ENCODE measurements at regions not wholly inside any gene's neighbourhood (a gene's known extent, or its start where the extent isn't known, plus 50 kb on each side); places are given as distances from the start of the nearest gene placed in this dataset.

- Histone ChIP-seq H3K4me1 (ENCODE audit: control insufficient read depth in 1 of 2, insufficient read depth in 2 of 2, low read length in 2 of 2) (no peaks in the 10 kb centered on the region), H3K9me3 (ENCODE audit: control insufficient read depth in 1 of 2, low read length in 2 of 2) (no peaks in the 10 kb centered on the region), H3K4me3 (ENCODE audit: low read depth in 1 of 2, low read length in 2 of 2) (no peak overlapping the region), H3K27me3 (ENCODE audit: control insufficient read depth in 1 of 2, insufficient read depth in 2 of 2, low read length in 2 of 2) (no peaks in the 10 kb centered on the region), H3K9ac (ENCODE audit: low read depth in 1 of 2, low read length in 2 of 2) (no peak overlapping the region), H3K27ac (ENCODE audit: low read depth, low read length) (no peak overlapping the region), H3K36me3 (ENCODE audit: control insufficient read depth in 1 of 2, insufficient read depth in 2 of 2, low read length in 2 of 2) (no peaks in the 10 kb centered on the region)
Observed at GRCh38 chr4:107402291-107402690, 317.7 kb downstream of the PAPSS1 start.

DNA sequence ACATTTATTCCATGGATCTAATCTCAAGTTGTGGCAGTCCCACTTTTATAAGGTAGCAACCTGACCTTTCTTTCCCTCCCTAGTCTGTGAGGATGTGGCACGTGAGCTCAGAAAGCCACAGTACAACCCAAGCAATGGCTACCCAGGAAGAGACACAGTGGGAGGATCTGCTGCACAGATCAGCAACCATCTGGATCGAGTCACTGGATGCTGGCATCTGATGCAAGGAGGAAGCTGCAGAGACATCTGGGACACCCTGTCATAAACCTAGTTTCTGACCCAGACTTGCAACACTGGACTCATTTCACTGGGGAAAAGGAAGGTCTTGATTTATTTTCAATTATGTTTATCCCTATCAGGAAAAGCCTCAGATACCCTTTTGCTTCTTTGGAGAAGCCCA is 327.1 kb downstream of the PAPSS1 start:
- Histone ChIP-seq H3K4me1 (ENCODE audit: control insufficient read depth in 1 of 2, insufficient read depth in 2 of 2, low read length in 2 of 2) (no peaks in the 10 kb centered on the region), H3K36me3 (ENCODE audit: control insufficient read depth in 1 of 2, insufficient read depth in 2 of 2, low read length in 2 of 2) (no peaks in the 10 kb centered on the region), H3K27me3 (ENCODE audit: control insufficient read depth in 1 of 2, insufficient read depth in 2 of 2, low read length in 2 of 2) (no peaks in the 10 kb centered on the region), H3K9me3 (ENCODE audit: control insufficient read depth in 1 of 2, low read length in 2 of 2) (no peaks in the 10 kb centered on the region), H3K9ac (ENCODE audit: low read depth in 1 of 2, low read length in 2 of 2) (no peak overlapping the region), H3K27ac (ENCODE audit: low read depth, low read length) (no peak overlapping the region), H3K4me3 (ENCODE audit: low read depth in 1 of 2, low read length in 2 of 2) (no peak overlapping the region)

GRCh38 chr4:107392380-107392779 is 327.7 kb downstream of the PAPSS1 start:
- H3K9me3 ChIP-seq (ENCODE audit: control insufficient read depth in 1 of 2, low read length in 2 of 2), result no peaks in the 10 kb centered on the region
- H3K4me1 ChIP-seq (ENCODE audit: control insufficient read depth in 1 of 2, insufficient read depth in 2 of 2, low read length in 2 of 2), result no peaks in the 10 kb centered on the region
- no peaks in the 10 kb centered on the region for H3K36me3 ChIP-seq (ENCODE audit: control insufficient read depth in 1 of 2, insufficient read depth in 2 of 2, low read length in 2 of 2)
- H3K27ac ChIP-seq (ENCODE audit: low read depth, low read length), result no peak overlapping the region
- no peak overlapping the region for H3K4me3 ChIP-seq (ENCODE audit: low read depth in 1 of 2, low read length in 2 of 2)
- no peaks in the 10 kb centered on the region for H3K27me3 ChIP-seq (ENCODE audit: control insufficient read depth in 1 of 2, insufficient read depth in 2 of 2, low read length in 2 of 2)
- no peak overlapping the region for H3K9ac ChIP-seq (ENCODE audit: low read depth in 1 of 2, low read length in 2 of 2)

DNA sequence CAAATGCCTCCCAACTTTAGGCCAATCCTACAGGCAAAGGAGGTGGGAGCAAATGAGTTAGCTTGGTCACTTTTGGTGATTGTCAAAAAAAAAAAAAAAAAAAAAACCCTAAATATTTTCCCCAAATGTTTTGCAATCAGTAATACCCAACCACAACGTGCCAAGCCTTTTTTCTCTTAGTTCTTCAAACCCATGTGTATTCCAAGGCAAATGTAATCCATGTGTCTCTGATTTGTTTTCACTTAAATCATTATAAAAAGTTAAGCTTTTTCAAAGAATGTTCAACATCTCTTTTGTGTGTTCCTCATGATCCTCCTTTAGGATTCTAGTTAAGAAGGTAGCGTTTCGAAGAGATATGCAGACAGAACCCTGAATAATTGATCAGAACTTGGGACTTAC is 328.4 kb downstream of the PAPSS1 start:
- no peaks in the 10 kb centered on the region for H3K9me3 ChIP-seq (ENCODE audit: control insufficient read depth in 1 of 2, low read length in 2 of 2)
- no peaks in the 10 kb centered on the region for H3K36me3 ChIP-seq (ENCODE audit: control insufficient read depth in 1 of 2, insufficient read depth in 2 of 2, low read length in 2 of 2)
- H3K4me3 ChIP-seq (ENCODE audit: low read depth in 1 of 2, low read length in 2 of 2), result no peak overlapping the region
- H3K27me3 ChIP-seq (ENCODE audit: control insufficient read depth in 1 of 2, insufficient read depth in 2 of 2, low read length in 2 of 2), result no peaks in the 10 kb centered on the region
- H3K27ac ChIP-seq (ENCODE audit: low read depth, low read length), result no peak overlapping the region
- H3K4me1 ChIP-seq (ENCODE audit: control insufficient read depth in 1 of 2, insufficient read depth in 2 of 2, low read length in 2 of 2), result no peaks in the 10 kb centered on the region
- H3K9ac ChIP-seq (ENCODE audit: low read depth in 1 of 2, low read length in 2 of 2), result no peak overlapping the region

DNA sequence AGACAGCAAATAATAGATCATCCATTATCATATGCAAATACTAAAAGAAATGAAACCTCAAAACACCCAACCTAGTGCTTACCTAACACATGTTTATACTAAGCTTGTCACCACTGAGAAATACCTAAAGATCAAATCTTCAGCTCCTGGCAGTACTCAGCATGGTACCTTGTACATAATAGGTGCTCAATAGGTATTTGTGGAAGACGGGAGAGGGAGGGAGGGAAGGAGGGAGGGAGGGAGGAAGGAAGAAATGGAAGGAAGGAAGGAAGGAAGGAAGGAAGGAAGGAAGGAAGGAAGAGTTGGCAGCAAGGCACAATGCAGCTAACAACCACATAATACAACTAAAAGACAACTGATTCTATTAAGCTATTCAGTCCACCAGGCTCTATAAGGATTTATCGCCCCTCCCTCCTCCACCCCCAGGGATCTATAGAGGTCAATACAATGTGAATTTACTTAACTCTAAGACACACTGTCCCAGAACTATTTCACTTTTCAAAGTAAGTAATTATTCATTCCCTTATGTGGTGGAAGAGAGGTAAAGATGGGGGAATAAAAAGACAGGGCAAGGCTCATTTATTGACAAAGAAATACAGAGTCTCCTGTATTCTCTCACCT is 328.9 kb downstream of the PAPSS1 start:
- Histone ChIP-seq H3K9me3 (ENCODE audit: control insufficient read depth in 1 of 2, low read length in 2 of 2) (no peaks in the 10 kb centered on the region), H3K4me3 (ENCODE audit: low read depth in 1 of 2, low read length in 2 of 2) (no peak overlapping the region), H3K4me1 (ENCODE audit: control insufficient read depth in 1 of 2, insufficient read depth in 2 of 2, low read length in 2 of 2) (no peaks in the 10 kb centered on the region), H3K9ac (ENCODE audit: low read depth in 1 of 2, low read length in 2 of 2) (no peak overlapping the region), H3K36me3 (ENCODE audit: control insufficient read depth in 1 of 2, insufficient read depth in 2 of 2, low read length in 2 of 2) (no peaks in the 10 kb centered on the region), H3K27me3 (ENCODE audit: control insufficient read depth in 1 of 2, insufficient read depth in 2 of 2, low read length in 2 of 2) (no peaks in the 10 kb centered on the region), H3K27ac (ENCODE audit: low read depth, low read length) (no peak overlapping the region)

DNA sequence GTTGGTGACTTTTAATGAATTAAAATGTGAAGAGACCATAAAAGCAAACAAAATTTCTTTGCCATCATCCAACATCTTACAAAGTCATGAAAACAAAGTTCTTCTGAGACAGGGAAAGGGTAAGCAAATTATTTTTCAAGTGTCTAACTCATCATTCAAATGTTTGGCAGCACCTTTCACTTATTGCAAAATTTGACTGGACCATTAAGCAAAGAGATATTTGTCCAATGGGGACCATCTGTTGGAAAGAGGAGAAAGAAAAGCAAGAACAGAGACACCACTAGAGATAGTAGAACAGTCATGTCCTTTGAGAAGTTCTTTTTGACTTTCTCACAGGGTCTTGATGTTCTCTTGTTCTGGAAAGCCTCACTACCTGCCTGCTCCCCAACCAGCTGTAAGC is 330.1 kb downstream of the PAPSS1 start:
- Histone ChIP-seq H3K36me3 (ENCODE audit: control insufficient read depth in 1 of 2, insufficient read depth in 2 of 2, low read length in 2 of 2) (no peaks in the 10 kb centered on the region), H3K27ac (ENCODE audit: low read depth, low read length) (no peak overlapping the region), H3K4me3 (ENCODE audit: low read depth in 1 of 2, low read length in 2 of 2) (no peak overlapping the region), H3K9me3 (ENCODE audit: control insufficient read depth in 1 of 2, low read length in 2 of 2) (no peaks in the 10 kb centered on the region), H3K4me1 (ENCODE audit: control insufficient read depth in 1 of 2, insufficient read depth in 2 of 2, low read length in 2 of 2) (no peaks in the 10 kb centered on the region), H3K9ac (ENCODE audit: low read depth in 1 of 2, low read length in 2 of 2) (no peak overlapping the region), H3K27me3 (ENCODE audit: control insufficient read depth in 1 of 2, insufficient read depth in 2 of 2, low read length in 2 of 2) (no peaks in the 10 kb centered on the region)

DNA sequence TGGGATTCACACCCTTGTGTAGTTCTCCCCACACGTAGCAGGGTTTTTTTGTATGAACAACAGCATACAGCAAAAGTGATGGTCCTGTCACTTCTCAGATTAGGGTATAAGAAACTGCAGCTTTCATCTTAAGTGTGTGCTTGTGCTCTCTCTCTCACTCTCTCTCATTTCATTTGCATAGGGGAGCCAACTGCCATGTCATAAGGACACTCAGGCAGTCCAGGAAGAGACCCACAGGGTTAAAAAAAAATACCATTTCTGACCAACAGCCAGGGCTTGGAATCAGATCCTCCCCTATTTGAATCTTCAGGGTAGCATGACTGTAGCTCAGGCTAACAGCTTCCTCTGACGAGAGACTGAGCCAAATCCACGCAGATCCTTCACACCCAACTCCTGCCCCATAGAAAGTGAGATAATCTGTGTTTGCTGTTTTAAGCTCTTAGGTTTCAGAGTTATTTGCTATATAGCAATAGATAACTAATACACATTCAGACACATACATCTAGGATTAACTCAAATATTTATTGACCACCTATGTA is 331.2 kb downstream of the PAPSS1 start:
- H3K36me3 ChIP-seq (ENCODE audit: control insufficient read depth in 1 of 2, insufficient read depth in 2 of 2, low read length in 2 of 2), result no peaks in the 10 kb centered on the region
- no peak overlapping the region for H3K4me3 ChIP-seq (ENCODE audit: low read depth in 1 of 2, low read length in 2 of 2)
- no peak overlapping the region for H3K9ac ChIP-seq (ENCODE audit: low read depth in 1 of 2, low read length in 2 of 2)
- no peaks in the 10 kb centered on the region for H3K4me1 ChIP-seq (ENCODE audit: control insufficient read depth in 1 of 2, insufficient read depth in 2 of 2, low read length in 2 of 2)
- H3K27ac ChIP-seq (ENCODE audit: low read depth, low read length), result no peak overlapping the region
- H3K9me3 ChIP-seq (ENCODE audit: control insufficient read depth in 1 of 2, low read length in 2 of 2), result no peaks in the 10 kb centered on the region
- no peaks in the 10 kb centered on the region for H3K27me3 ChIP-seq (ENCODE audit: control insufficient read depth in 1 of 2, insufficient read depth in 2 of 2, low read length in 2 of 2)

GRCh38 chr4:107380836-107381438 is 339.1 kb downstream of the PAPSS1 start:
- H3K27me3 ChIP-seq (ENCODE audit: control insufficient read depth in 1 of 2, insufficient read depth in 2 of 2, low read length in 2 of 2), result no peaks in the 10 kb centered on the region
- no peaks in the 10 kb centered on the region for H3K9me3 ChIP-seq (ENCODE audit: control insufficient read depth in 1 of 2, low read length in 2 of 2)
- no peak overlapping the region for H3K4me3 ChIP-seq (ENCODE audit: low read depth in 1 of 2, low read length in 2 of 2)
- no peak overlapping the region for H3K27ac ChIP-seq (ENCODE audit: low read depth, low read length)
- H3K36me3 ChIP-seq (ENCODE audit: control insufficient read depth in 1 of 2, insufficient read depth in 2 of 2, low read length in 2 of 2), result no peaks in the 10 kb centered on the region
- no peak overlapping the region for H3K9ac ChIP-seq (ENCODE audit: low read depth in 1 of 2, low read length in 2 of 2)
- H3K4me1 ChIP-seq (ENCODE audit: control insufficient read depth in 1 of 2, insufficient read depth in 2 of 2, low read length in 2 of 2), result no peaks in the 10 kb centered on the region

DNA sequence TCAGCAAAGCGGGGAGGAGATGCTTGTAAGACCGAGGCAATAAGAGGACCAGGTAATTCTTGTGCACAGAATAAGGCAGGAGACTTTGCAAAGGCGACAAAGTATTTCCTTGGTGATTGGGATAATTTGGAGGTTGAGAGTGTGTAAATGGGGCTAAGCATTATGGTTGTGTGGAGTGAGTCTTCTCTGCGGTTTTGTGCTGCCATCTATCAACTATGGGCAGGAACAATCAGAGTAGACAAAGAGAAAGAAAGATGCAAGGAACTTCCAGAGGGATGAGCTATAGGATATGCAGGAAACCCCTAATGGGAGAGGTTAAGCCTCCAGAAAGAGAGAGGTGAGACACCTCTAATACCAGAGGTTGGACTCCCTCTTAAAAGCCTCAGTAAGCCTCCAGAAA is 339.8 kb downstream of the PAPSS1 start:
- no peaks in the 10 kb centered on the region for H3K27me3 ChIP-seq (ENCODE audit: control insufficient read depth in 1 of 2, insufficient read depth in 2 of 2, low read length in 2 of 2)

GRCh38 chr4:107379054-107379869 is 340.8 kb downstream of the PAPSS1 start:
- no peak overlapping the region for H3K9ac ChIP-seq (ENCODE audit: low read depth in 1 of 2, low read length in 2 of 2)
- H3K4me1 ChIP-seq (ENCODE audit: control insufficient read depth in 1 of 2, insufficient read depth in 2 of 2, low read length in 2 of 2), result no peaks in the 10 kb centered on the region
- no peak overlapping the region for H3K27ac ChIP-seq (ENCODE audit: low read depth, low read length)
- H3K27me3 ChIP-seq (ENCODE audit: control insufficient read depth in 1 of 2, insufficient read depth in 2 of 2, low read length in 2 of 2), result no peaks in the 10 kb centered on the region
- H3K36me3 ChIP-seq (ENCODE audit: control insufficient read depth in 1 of 2, insufficient read depth in 2 of 2, low read length in 2 of 2), result no peaks in the 10 kb centered on the region
- H3K9me3 ChIP-seq (ENCODE audit: control insufficient read depth in 1 of 2, low read length in 2 of 2), result no peaks in the 10 kb centered on the region
- H3K4me3 ChIP-seq (ENCODE audit: low read depth in 1 of 2, low read length in 2 of 2), result no peak overlapping the region

More for the DNA sequence above, 339.8 kb downstream of the PAPSS1 start:
- no peaks in the 10 kb centered on the region for H3K36me3 ChIP-seq (ENCODE audit: control insufficient read depth in 1 of 2, insufficient read depth in 2 of 2, low read length in 2 of 2)
- no peak overlapping the region for H3K4me3 ChIP-seq (ENCODE audit: low read depth in 1 of 2, low read length in 2 of 2)
- H3K9ac ChIP-seq (ENCODE audit: low read depth in 1 of 2, low read length in 2 of 2), result no peak overlapping the region
- no peaks in the 10 kb centered on the region for H3K9me3 ChIP-seq (ENCODE audit: control insufficient read depth in 1 of 2, low read length in 2 of 2)
- H3K4me1 ChIP-seq (ENCODE audit: control insufficient read depth in 1 of 2, insufficient read depth in 2 of 2, low read length in 2 of 2), result no peaks in the 10 kb centered on the region
- no peak overlapping the region for H3K27ac ChIP-seq (ENCODE audit: low read depth, low read length)

All from duodenal mucosa (tissue), 2 donors.